Gastroesophageal sphincter (tissue), 4 donors: ENCODE measurements at regions not wholly inside any gene's neighbourhood (a gene's known extent, or its start where the extent isn't known, plus 50 kb on each side); places are given as distances from the start of the nearest gene placed in this dataset.

Source experiments
- ATAC-seq: fragments of 150-250 bp; one replicate; pipeline ENCODE4 v1.9.1; 2016; ENCODE audit warnings: mild to moderate bottlenecking, moderate library complexity
- H3K27ac ChIP-seq, 4 donors: fragments of 200-600 bp; sonication (generic) in 3 of 4; 1 replicate in 3 of 4; 2 replicates in 1 of 4; pipeline ENCODE4 v1.5.1; 2016 to 2019
- H3K27me3 ChIP-seq: fragments of 200-600 bp; sonication (generic); one replicate; pipeline ENCODE4 v1.5.1; 2019
- H3K36me3 ChIP-seq, 2 donors: fragments of 200-600 bp; sonication (generic); one replicate each; pipeline ENCODE4 v1.5.1; 2019; ENCODE audit warnings: control low read depth in 1 of 2
- H3K4me1 ChIP-seq, 3 donors: fragments of 200-600 bp; sonication (generic); 1 replicate in 2 of 3; 2 replicates in 1 of 3; pipeline ENCODE4 v1.5.1; 2016 to 2019; ENCODE audit warnings: control low read depth in 2 of 3
- H3K4me3 ChIP-seq, 2 donors: fragments of 200-600 bp; sonication (generic); one replicate each; pipeline ENCODE4 v1.5.1; 2019; ENCODE audit warnings: mild to moderate bottlenecking in 1 of 2, moderate library complexity in 1 of 2
- H3K9me3 ChIP-seq, 3 donors: fragments of 200-600 bp; sonication (generic); one replicate each; pipeline ENCODE4 v1.5.1; 2017 to 2019; ENCODE audit warnings: control low read depth in 2 of 3
- CTCF ChIP-seq, 4 experiments: fragments of 200-600 bp in 2 of 4; fragments of 450-650 bp in 2 of 4; sonication (generic) in 1 of 4; IDR thresholded peaks; one replicate each; pipeline ENCODE4 v1.5.1; 2017 to 2019; ENCODE audit warnings: antibody characterized with exemption in 4 of 4, mild to moderate bottlenecking in 2 of 4, moderate library complexity in 2 of 4
- EP300 ChIP-seq: sonication (generic); formaldehyde crosslinking; IDR thresholded peaks from one replicate; pipeline ENCODE4 v1.6.1; 2017; ENCODE audit warnings: antibody characterized with exemption, mild to moderate bottlenecking
- POLR2A ChIP-seq, 2 donors: fragments of 450-650 bp; IDR thresholded peaks; one replicate each; pipeline ENCODE4 v1.6.1; 2017; ENCODE audit warnings: antibody characterized with exemption in 2 of 2, mild to moderate bottlenecking in 2 of 2, moderate library complexity in 1 of 2
- POLR2AphosphoS5 ChIP-seq: sonication (generic); formaldehyde crosslinking; IDR thresholded peaks from one replicate; pipeline ENCODE4 v1.6.1; 2017; ENCODE audit warnings: antibody characterized with exemption
- WGBS, 2 donors: methylation state at CpG; one replicate each; pipeline ENCODE4 v1.1.5; 2018; ENCODE audit warnings: low coverage in 1 of 2; 5-methylcytosine and 5-hydroxymethylcytosine counted together

DNA sequence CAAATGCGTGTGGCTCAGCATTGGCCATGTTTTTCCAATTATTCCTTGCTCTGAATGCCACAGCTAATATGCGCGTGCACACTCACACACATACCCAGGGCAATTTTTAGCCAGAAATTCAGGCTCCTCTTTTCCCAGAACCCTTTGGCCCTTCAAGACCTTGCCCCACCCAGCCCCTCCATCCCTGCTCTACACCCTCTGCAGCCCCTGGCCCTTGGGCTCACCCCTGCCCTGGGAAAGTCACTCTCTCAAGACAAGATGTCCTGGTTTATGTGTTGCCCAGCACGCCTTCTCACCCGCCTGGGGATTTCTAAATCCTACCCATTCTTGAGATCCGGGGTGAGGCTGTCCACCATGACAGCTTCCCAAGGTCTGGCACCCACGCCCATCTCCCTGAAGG lies 319.7 kb downstream of the CYP26B1 start:
- Histone ChIP-seq H3K4me1 (peaks cover 0 to 26% (median 12%) of the 10 kb centered on the region in 3 donors), H3K36me3 (no peaks in the 10 kb centered on the region), H3K27ac (no peak overlapping the region), H3K4me3 (no peak overlapping the region), H3K9me3 (peaks cover 0 to 5% (median 0%) of the 10 kb centered on the region in 3 donors), H3K27me3 (no peaks in the 10 kb centered on the region)
- ATAC-seq = no peak
- TF ChIP-seq CTCF (IDR thresholded peaks at IDR 0.05) (no peak), POLR2A (IDR thresholded peaks at IDR 0.05) (no peak), EP300 (no peak), POLR2AphosphoS5 (no peak)
- 94 to 96% methylated on average over 4 to 6 of the region's 7 CpGs for WGBS, 2 donors

DNA sequence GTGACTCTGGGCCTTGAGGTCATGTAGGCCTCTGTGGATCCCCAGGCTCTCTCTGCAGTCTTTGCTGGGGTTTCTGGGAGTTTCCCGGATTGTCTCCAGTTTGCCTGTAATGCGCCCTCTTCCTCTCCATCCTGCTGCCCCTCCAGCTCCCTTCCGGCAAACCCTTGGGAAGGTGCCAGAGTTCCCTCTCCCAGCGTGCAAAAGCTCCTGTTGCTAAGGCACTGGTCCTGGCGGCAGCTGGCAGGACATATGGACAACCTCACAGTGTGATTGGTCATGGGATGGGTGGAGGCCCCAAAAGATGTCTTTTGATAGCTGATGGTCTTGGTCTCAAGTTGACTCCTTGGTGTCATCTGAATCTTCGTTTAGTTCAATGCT lies 320.1 kb downstream of the CYP26B1 start:
- Histone ChIP-seq H3K36me3 (no peaks in the 10 kb centered on the region), H3K9me3 (peaks cover 0 to 5% (median 0%) of the 10 kb centered on the region in 3 donors), H3K27ac (no peak overlapping the region), H3K4me3 (no peak overlapping the region), H3K27me3 (no peaks in the 10 kb centered on the region), H3K4me1 (peaks cover 0 to 26% (median 12%) of the 10 kb centered on the region in 3 donors)
- 80 to 100% methylated on average over 1 to 2 of the region's 6 CpGs for WGBS, 2 donors
- ATAC-seq = no peak
- no peak for TF ChIP-seq POLR2A (IDR thresholded peaks at IDR 0.05)
- no peak for TF ChIP-seq EP300
- no peak for TF ChIP-seq CTCF (IDR thresholded peaks at IDR 0.05)
- TF ChIP-seq POLR2AphosphoS5 = no peak

DNA sequence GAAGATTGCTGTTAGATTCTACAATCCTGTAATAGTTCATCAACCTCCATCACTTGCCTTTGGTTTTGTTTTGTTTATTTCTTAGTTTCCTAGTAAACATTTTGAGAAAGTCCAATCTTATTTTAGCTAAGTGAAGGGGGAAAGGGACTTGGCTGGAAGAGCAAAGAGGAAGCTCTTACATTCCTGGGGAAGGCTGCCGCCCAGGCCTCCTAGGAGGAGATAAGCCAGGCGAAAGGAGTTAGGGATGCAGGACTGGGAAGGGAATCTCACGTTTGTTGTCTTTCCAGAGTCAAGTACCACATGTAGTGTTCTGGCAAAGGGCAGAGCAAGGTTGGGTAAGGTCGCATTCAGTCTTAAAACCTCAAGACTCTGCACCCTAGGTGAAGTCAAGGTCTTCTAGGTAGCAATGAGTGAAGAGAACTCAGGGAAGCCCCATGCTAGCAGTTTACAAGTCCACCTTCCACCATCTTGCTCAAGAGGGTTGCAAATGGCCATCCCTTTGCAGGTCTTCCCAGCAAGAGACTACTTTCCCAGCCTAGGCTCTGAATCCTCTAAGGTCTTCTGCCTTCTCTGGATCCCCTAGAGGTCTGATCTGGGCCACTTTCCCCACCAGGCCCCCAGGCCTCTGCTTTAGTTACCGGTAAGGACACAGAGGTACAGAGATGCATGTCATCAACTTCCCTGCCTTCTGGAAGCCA lies 320.7 kb downstream of the CYP26B1 start:
- Histone ChIP-seq H3K36me3 (no peaks in the 10 kb centered on the region), H3K4me1 (peaks cover 0 to 23% (median 12%) of the 10 kb centered on the region in 3 donors), H3K4me3 (no peak overlapping the region), H3K9me3 (peaks cover 0 to 5% (median 0%) of the 10 kb centered on the region in 3 donors), H3K27ac (no peak overlapping the region), H3K27me3 (no peaks in the 10 kb centered on the region)
- 63 to 84% methylated on average over 3 to 4 of the region's 5 CpGs for WGBS, 2 donors
- ATAC-seq = no peak
- TF ChIP-seq EP300 = no peak
- TF ChIP-seq CTCF (IDR thresholded peaks at IDR 0.05) = no peak
- no peak for TF ChIP-seq POLR2A (IDR thresholded peaks at IDR 0.05)
- TF ChIP-seq POLR2AphosphoS5 = no peak

DNA sequence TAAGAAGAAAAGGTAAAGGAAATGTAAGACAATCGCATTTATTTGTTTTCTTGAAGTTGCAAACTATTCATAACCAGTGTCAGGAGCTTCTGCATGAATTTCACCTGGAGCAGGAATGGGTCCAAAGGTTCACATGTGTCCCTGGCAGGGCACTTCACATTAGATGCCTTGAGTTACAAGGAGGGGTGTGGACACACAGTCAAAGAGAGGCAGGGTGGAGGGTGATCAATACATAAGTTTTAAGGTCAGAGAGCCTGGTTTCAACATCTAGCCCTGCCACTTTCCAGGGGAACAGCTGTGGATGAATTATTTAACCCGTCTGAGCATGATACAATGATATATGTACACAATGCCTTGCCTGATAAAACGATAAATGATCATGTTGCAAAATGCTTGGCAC lies 321.4 kb downstream of the CYP26B1 start:
- Histone ChIP-seq H3K9me3 (peaks cover 0 to 5% (median 0%) of the 10 kb centered on the region in 3 donors), H3K27ac (no peak overlapping the region), H3K27me3 (no peaks in the 10 kb centered on the region), H3K36me3 (no peaks in the 10 kb centered on the region), H3K4me3 (no peak overlapping the region), H3K4me1 (peaks cover 0 to 17% (median 11%) of the 10 kb centered on the region in 3 donors)
- no peak for TF ChIP-seq POLR2A (IDR thresholded peaks at IDR 0.05)
- TF ChIP-seq POLR2AphosphoS5 = no peak
- TF ChIP-seq EP300 = no peak
- TF ChIP-seq CTCF (IDR thresholded peaks at IDR 0.05) = no peak
- WGBS, 2 donors = 83 to 84% methylated on average over 1 to 3 of the region's 3 CpGs
- no peak for ATAC-seq

DNA sequence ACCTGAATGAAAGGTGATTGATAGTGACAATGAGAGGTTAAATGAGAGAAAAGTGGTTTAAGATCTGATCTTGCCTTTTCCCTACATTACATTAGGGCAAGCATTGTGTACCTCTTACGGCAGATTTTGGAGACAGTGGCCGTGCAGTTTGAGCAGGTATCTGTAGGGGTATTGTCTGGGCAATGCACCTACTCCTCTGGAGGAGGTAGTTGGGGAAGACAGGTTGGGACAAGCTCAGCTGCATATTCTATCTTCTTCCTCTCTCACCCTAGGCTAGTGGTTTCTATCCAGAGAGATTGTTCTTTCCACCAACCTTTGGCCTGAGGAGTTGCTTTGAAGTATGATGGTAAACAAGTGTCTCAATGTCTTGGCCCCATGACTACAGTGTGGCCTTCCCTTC lies 323.2 kb downstream of the CYP26B1 start:
- no peak for TF ChIP-seq CTCF (IDR thresholded peaks at IDR 0.05)
- TF ChIP-seq POLR2AphosphoS5 = no peak
- no peak for TF ChIP-seq POLR2A (IDR thresholded peaks at IDR 0.05)
- TF ChIP-seq EP300 = no peak
- ATAC-seq = no peak
- Histone ChIP-seq H3K36me3 (no peaks in the 10 kb centered on the region), H3K27me3 (no peaks in the 10 kb centered on the region), H3K4me1 (no peaks in the 10 kb centered on the region), H3K9me3 (peaks cover 0 to 5% (median 0%) of the 10 kb centered on the region in 3 donors), H3K27ac (no peak overlapping the region), H3K4me3 (no peak overlapping the region)
- WGBS, 2 donors = 96% methylated on average over 2 of the region's 2 CpGs
